WTC11 (cell line): ENCODE measurements at regions not wholly inside any gene's neighbourhood (a gene's known extent, or its start where the extent isn't known, plus 50 kb on each side); places are given as distances from the start of the nearest gene placed in this dataset.

Source experiments
- AR ChIP-seq: fragments of 250-450 bp; sonication (Bioruptor Pico); IDR thresholded peaks from 2 replicates; pipeline ENCODE4 v1.9.0; 2021; ENCODE audit warnings: mild to moderate bottlenecking
- ARID4B ChIP-seq: sonication (generic); formaldehyde crosslinking; IDR thresholded peaks from 2 replicates; pipeline ENCODE4 v1.8.0; 2023; ENCODE audit warnings: missing genetic modification reagents, mild to moderate bottlenecking, borderline replicate concordance
- ATF1 ChIP-seq: sonication (generic); formaldehyde crosslinking; IDR thresholded peaks from 2 replicates; pipeline ENCODE4 v1.8.1; 2023; ENCODE audit warnings: mild to moderate bottlenecking, moderate library complexity, missing genetic modification reagents
- ATF2 ChIP-seq: sonication (generic); formaldehyde crosslinking; IDR thresholded peaks from 2 replicates; pipeline ENCODE4 v1.8.1; 2022; ENCODE audit warnings: low read depth, missing genetic modification reagents, borderline replicate concordance
- ATF3 ChIP-seq: sonication (generic); formaldehyde crosslinking; conservative IDR thresholded peaks from 2 replicates; pipeline ENCODE4 v1.8.1; 2022; ENCODE audit warnings: mild to moderate bottlenecking, missing genetic modification reagents
- CTCF ChIP-seq: fragments of 200-600 bp; IDR thresholded peaks from 2 replicates; pipeline ENCODE4 v1.8.0; 2022; ENCODE audit warnings: antibody characterized with exemption
- E2F4 ChIP-seq: sonication (generic); formaldehyde crosslinking; IDR thresholded peaks from 2 replicates; pipeline ENCODE4 v1.8.1; 2022; ENCODE audit warnings: low read depth, mild to moderate bottlenecking, moderate library complexity, missing genetic modification reagents, borderline replicate concordance
- FOXP4 ChIP-seq: sonication (generic); formaldehyde crosslinking; IDR thresholded peaks from 2 replicates; pipeline ENCODE4 v1.8.0; 2022; ENCODE audit warnings: mild to moderate bottlenecking, missing genetic modification reagents
- GABPB1 ChIP-seq: sonication (generic); formaldehyde crosslinking; IDR thresholded peaks from 2 replicates; pipeline ENCODE4 v1.8.1; 2023; ENCODE audit warnings: mild to moderate bottlenecking, missing genetic modification reagents
- IRF1 ChIP-seq: sonication (generic); formaldehyde crosslinking; IDR thresholded peaks from 2 replicates; pipeline ENCODE4 v1.8.0; 2023; ENCODE audit warnings: missing genetic modification reagents
- JUN ChIP-seq: sonication (generic); formaldehyde crosslinking; IDR thresholded peaks from 2 replicates; pipeline ENCODE4 v1.8.0; 2023; ENCODE audit warnings: mild to moderate bottlenecking, missing genetic modification reagents
- MAX ChIP-seq: sonication (generic); formaldehyde crosslinking; IDR thresholded peaks from 2 replicates; pipeline ENCODE4 v1.8.0; 2022; ENCODE audit warnings: mild to moderate bottlenecking, missing genetic modification reagents
- ZSCAN18 ChIP-seq: fragments of 250-450 bp; sonication (Bioruptor Pico); IDR thresholded peaks from 2 replicates; pipeline ENCODE4 v2.1.2; 2022; ENCODE audit warnings: mild to moderate bottlenecking, moderate library complexity

- no peak for TF ChIP-seq CTCF
- TF ChIP-seq FOXP4 (CRISPR knock-in tag): no peak
- TF ChIP-seq ATF2 (CRISPR knock-in tag): no peak
- TF ChIP-seq ATF1 (CRISPR knock-in tag): no peak
- TF ChIP-seq E2F4: no peak
- TF ChIP-seq MAX (CRISPR knock-in tag): no peak
- TF ChIP-seq JUN: no peak
- TF ChIP-seq ARID4B (CRISPR knock-in tag): no peak
- TF ChIP-seq AR (CRISPR knock-in tag): no peak
- TF ChIP-seq GABPB1: no peak
- no peak for TF ChIP-seq ATF3
- no peak for TF ChIP-seq IRF1 (CRISPR knock-in tag)
- no peak for TF ChIP-seq ZSCAN18 (CRISPR knock-in tag)
Measured at GRCh38 chr18:10167759-10168158, 253.9 kb downstream of the VAPA start.
